HFFc6 (cell line): ENCODE measurements at regions not wholly inside any gene's neighbourhood (a gene's known extent, or its start where the extent isn't known, plus 50 kb on each side); places are given as distances from the start of the nearest gene placed in this dataset.

Experiments
- DNase-seq: peaks from one replicate; pipeline ENCODE4 v3.0.0-alpha.2; 2018
- H3K27ac Mint-ChIP-seq: 2 replicates; pipeline ENCODE4 v1.8.0; 2020; ENCODE audit warnings: mild to moderate bottlenecking, mixed read lengths
- H3K27me3 Mint-ChIP-seq: 2 replicates; pipeline ENCODE4 v1.8.0; 2021; ENCODE audit warnings: mild to moderate bottlenecking, moderate library complexity, mixed read lengths; ENCODE audit not compliant: insufficient read depth
- H3K36me3 Mint-ChIP-seq: 2 replicates; pipeline ENCODE4 v1.8.0; 2021; ENCODE audit warnings: low read depth, mixed read lengths
- H3K4me1 Mint-ChIP-seq: 2 replicates; pipeline ENCODE4 v1.8.0; 2020; ENCODE audit warnings: low read depth, mixed read lengths
- H3K4me3 Mint-ChIP-seq: 2 replicates; pipeline ENCODE4 v1.8.0; 2020; ENCODE audit warnings: mild to moderate bottlenecking, moderate library complexity, mixed read lengths
- H3K9me3 Mint-ChIP-seq: 2 replicates; pipeline ENCODE4 v1.8.0; 2020; ENCODE audit warnings: mild to moderate bottlenecking, mixed read lengths
- CTCF ChIP-seq: fragments of 200-600 bp; sonication (generic); IDR thresholded peaks from 2 replicates; pipeline ENCODE4 v1.5.0; 2021; ENCODE audit warnings: antibody characterized with exemption, mild to moderate bottlenecking

DNA sequence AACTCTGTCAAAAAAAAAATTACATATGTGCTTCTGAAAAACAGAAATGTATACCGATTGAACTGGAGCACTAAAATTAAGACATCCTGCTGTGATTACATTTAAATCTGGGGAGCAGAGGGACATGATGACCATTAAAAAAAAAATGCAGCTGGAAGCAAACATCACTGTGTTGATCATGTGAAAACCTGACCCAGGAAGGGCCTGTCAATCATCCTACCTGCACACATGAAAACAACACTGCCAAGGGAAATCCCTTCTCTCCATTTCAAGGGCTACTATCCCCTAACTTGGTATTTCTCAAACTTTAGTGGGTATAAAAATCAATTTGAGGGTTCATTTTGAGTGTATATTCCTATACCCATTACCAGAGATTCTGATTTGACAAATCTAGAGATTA lies 719.9 kb upstream of the CBLB start:
- Mint-ChIP-seq H3K27ac (no peak overlapping the region), H3K4me3 (no peak overlapping the region), H3K36me3 (no peaks in the 10 kb centered on the region), H3K9me3 (no peaks in the 10 kb centered on the region), H3K4me1 (no peaks in the 10 kb centered on the region), H3K27me3 (no peaks in the 10 kb centered on the region)
- TF ChIP-seq CTCF: no peak
- no peak for DNase-seq

DNA sequence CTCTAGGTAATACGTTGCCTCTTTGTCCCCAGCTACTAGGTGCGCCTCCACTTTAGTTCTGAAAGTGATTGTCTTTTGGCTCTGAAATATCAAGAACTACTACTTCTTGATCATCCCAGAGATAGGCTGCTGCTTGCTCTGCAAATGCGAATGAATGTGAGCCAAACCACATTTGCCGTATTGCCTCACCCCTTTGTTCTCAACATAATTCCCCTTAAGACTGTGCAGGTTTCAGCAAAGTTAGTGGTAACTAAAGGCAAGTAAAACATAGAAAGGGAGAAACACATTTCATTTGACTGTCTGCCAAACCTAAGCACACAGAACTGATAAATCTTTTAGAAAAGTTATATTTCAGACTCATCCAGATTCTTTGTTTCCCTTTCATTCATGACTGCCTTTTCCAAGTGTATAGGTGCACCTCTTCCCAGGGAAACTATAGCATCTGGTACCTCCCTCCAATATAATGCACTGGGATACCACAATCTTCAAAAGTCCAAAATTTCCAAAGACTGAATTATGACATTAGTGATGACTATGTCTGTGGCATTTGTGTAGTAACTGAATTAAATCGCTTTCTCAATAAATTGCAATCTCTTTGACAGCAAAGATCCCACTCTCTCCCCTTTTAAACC lies 720.6 kb upstream of the CBLB start:
- Mint-ChIP-seq H3K4me3 (no peak overlapping the region), H3K36me3 (no peaks in the 10 kb centered on the region), H3K27me3 (no peaks in the 10 kb centered on the region), H3K4me1 (no peaks in the 10 kb centered on the region), H3K27ac (no peak overlapping the region), H3K9me3 (no peaks in the 10 kb centered on the region)
- DNase-seq: no peak
- TF ChIP-seq CTCF: no peak

GRCh38 chr3:106590216-106590615 lies 721.4 kb upstream of the CBLB start:
- H3K36me3 Mint-ChIP-seq: no peaks in the 10 kb centered on the region

DNA sequence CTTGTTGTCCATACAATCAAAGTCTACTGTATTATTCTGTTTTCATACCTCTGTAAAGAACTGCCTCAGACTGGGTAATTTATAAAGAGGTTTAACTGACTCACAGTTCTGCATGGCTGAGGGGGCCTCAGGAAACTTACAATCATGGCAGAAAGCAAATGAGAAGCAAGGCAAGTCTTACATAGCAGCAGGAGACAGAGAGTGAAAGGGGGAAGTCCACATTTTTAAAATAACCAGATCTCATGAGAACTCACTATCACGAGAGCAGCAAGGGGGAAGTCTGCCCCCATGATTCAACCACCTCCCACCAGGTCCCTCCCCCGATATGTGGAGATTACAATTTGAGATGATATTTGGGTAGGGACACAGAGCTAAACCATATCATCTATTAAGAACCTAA lies 724.6 kb upstream of the CBLB start:
- Mint-ChIP-seq H3K36me3 (peaks cover 8% of the 10 kb centered on the region), H3K9me3 (peaks cover 8% of the 10 kb centered on the region), H3K27ac (no peak overlapping the region), H3K27me3 (no peaks in the 10 kb centered on the region), H3K4me3 (no peak overlapping the region), H3K4me1 (peaks cover under 1% of the 10 kb centered on the region; the same call in 1 of the 2 replicates)
- no peak for DNase-seq
- no peak for TF ChIP-seq CTCF

More at GRCh38 chr3:106590216-106590615, 721.4 kb upstream of the CBLB start:
- Mint-ChIP-seq H3K4me3 (no peak overlapping the region), H3K27ac (no peak overlapping the region), H3K27me3 (no peaks in the 10 kb centered on the region), H3K4me1 (no peaks in the 10 kb centered on the region), H3K9me3 (no peaks in the 10 kb centered on the region)
- TF ChIP-seq CTCF: no peak
- no peak for DNase-seq

GRCh38 chr3:106609666-106610301 lies 741.0 kb upstream of the CBLB start:
- DNase-seq: peak; percentile 83
- Mint-ChIP-seq H3K27me3 (no peaks in the 10 kb centered on the region), H3K4me3 (peak overlapping the region; percentile 37; the same call in 1 of the 2 replicates), H3K36me3 (peaks cover 18% of the 10 kb centered on the region), H3K4me1 (peaks cover 30% of the 10 kb centered on the region), H3K9me3 (peaks cover 14% of the 10 kb centered on the region), H3K27ac (peak overlapping the region; percentile 56)
- peak; percentile 96 for TF ChIP-seq CTCF
